ENCODE measurements at regions not wholly inside any gene's neighbourhood (a gene's known extent, or its start where the extent isn't known, plus 50 kb on each side); places are given as distances from the start of the nearest gene placed in this dataset.

- TF ChIP-seq EZH2 (IDR thresholded peaks at IDR 0.05; ENCODE audit: borderline replicate concordance, low read length) (no peak), CTCF (IDR thresholded peaks at IDR 0.05; ENCODE audit: low read length) (no peak)
These were observed 159.6 kb downstream of the IRX2 start for GRCh38 chr5:2591777-2592453.

All from OCI-LY1 (cell line).